HEK293 (cell line): ENCODE measurements at regions not wholly inside any gene's neighbourhood (a gene's known extent, or its start where the extent isn't known, plus 50 kb on each side); places are given as distances from the start of the nearest gene placed in this dataset.

Experiments used
- KLF8 ChIP-seq: fragments of 450-650 bp; formaldehyde crosslinking; IDR thresholded peaks from 2 replicates; pipeline ENCODE4 v1.5.1; 2016; ENCODE audit warnings: missing biosample characterization, missing genetic modification characterization
- ZNF747 ChIP-seq: fragments of 450-650 bp; formaldehyde crosslinking; IDR thresholded peaks from 2 replicates; pipeline ENCODE4 v1.5.1; 2016; ENCODE audit warnings: missing biosample characterization, missing genetic modification characterization

- TF ChIP-seq ZNF747 (tag by site-specific recombination) (no peak), KLF8 (tag by site-specific recombination) (no peak)
These were observed 196.9 kb upstream of the BANK1 start for GRCh38 chr4:101593666-101594065.
